ENCODE measurements at regions not wholly inside any gene's neighbourhood (a gene's known extent, or its start where the extent isn't known, plus 50 kb on each side); places are given as distances from the start of the nearest gene placed in this dataset.

GRCh38 chr2:144015036-144015435, 504.9 kb downstream of the ZEB2 start:
- in situ Hi-C loops (cut with MboI; ENCODE audit: low sequenced_read_pairs, unreplicated experiment): no loop called here
- DNase-seq (ENCODE audit: low spot score): no peak
- no peak for TF ChIP-seq CTCF (IDR thresholded peaks at IDR 0.05; ENCODE audit: borderline replicate concordance, control extremely low read depth, extremely low read depth, insufficient read depth, missing control alignments)

GRCh38 chr2:144014103-144014502, 505.8 kb downstream of the ZEB2 start:
- in situ Hi-C loops (cut with MboI; ENCODE audit: low sequenced_read_pairs, unreplicated experiment): no loop called here
- TF ChIP-seq CTCF (IDR thresholded peaks at IDR 0.05; ENCODE audit: borderline replicate concordance, control extremely low read depth, extremely low read depth, insufficient read depth, missing control alignments): no peak
- no peak for DNase-seq (ENCODE audit: low spot score)

GRCh38 chr2:144012304-144012703, 507.6 kb downstream of the ZEB2 start:
- DNase-seq (ENCODE audit: low spot score): no peak
- TF ChIP-seq CTCF (IDR thresholded peaks at IDR 0.05; ENCODE audit: borderline replicate concordance, control extremely low read depth, extremely low read depth, insufficient read depth, missing control alignments): no peak
- in situ Hi-C loops (cut with MboI; ENCODE audit: low sequenced_read_pairs, unreplicated experiment): no loop called here

- no peak for DNase-seq (ENCODE audit: low spot score)
- in situ Hi-C loops (cut with MboI; ENCODE audit: low sequenced_read_pairs, unreplicated experiment): no loop called here
- no peak for TF ChIP-seq CTCF (IDR thresholded peaks at IDR 0.05; ENCODE audit: borderline replicate concordance, control extremely low read depth, extremely low read depth, insufficient read depth, missing control alignments)
These were observed 508.4 kb downstream of the ZEB2 start for GRCh38 chr2:144011553-144011952.

GRCh38 chr2:144011098-144011497, 508.8 kb downstream of the ZEB2 start:
- in situ Hi-C loops (cut with MboI; ENCODE audit: low sequenced_read_pairs, unreplicated experiment): no loop called here
- no peak for TF ChIP-seq CTCF (IDR thresholded peaks at IDR 0.05; ENCODE audit: borderline replicate concordance, control extremely low read depth, extremely low read depth, insufficient read depth, missing control alignments)

GRCh38 chr2:144010096-144010836, 509.7 kb downstream of the ZEB2 start:
- DNase-seq (ENCODE audit: low spot score): no peak
- in situ Hi-C loops (cut with MboI; ENCODE audit: low sequenced_read_pairs, unreplicated experiment): no loop called here
- no peak for TF ChIP-seq CTCF (IDR thresholded peaks at IDR 0.05; ENCODE audit: borderline replicate concordance, control extremely low read depth, extremely low read depth, insufficient read depth, missing control alignments)

More at GRCh38 chr2:144011098-144011497, 508.8 kb downstream of the ZEB2 start:
- DNase-seq (ENCODE audit: low spot score): no peak
